GM19452 (cell line): ENCODE measurements at regions not wholly inside any gene's neighbourhood (a gene's known extent, or its start where the extent isn't known, plus 50 kb on each side); places are given as distances from the start of the nearest gene placed in this dataset.
"Not testable (repeated sequence)": the region's sequence is repeated elsewhere in the genome, so short reads cannot be mapped to it uniquely, and the experiment has no call there.

Experiments used
- ATAC-seq: cut with Tn5 transposase; IDR thresholded peaks from one replicate; pipeline ENCODE4 v1.9.1; 2021; ENCODE audit not compliant: unreplicated experiment

DNA sequence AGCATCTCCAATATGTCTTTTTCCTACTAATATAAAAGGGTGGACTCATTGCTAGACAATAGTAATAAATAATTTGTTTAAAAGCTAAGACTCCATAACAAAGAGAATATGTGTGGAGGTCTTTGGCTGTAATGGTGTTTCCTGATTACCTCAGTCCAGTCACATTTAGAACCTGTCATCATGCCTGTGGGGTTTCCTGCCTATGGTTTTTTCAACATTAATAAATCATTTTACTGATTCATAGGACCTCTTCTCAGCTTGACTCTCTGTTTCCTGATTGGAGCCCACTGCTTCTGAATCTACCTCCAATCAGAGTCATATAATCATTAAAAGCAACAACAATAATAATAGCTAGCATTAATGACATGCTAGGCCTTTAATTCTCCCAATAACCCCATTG, 52.4 kb upstream of the GNAI1 start:
- ATAC-seq: no peak

DNA sequence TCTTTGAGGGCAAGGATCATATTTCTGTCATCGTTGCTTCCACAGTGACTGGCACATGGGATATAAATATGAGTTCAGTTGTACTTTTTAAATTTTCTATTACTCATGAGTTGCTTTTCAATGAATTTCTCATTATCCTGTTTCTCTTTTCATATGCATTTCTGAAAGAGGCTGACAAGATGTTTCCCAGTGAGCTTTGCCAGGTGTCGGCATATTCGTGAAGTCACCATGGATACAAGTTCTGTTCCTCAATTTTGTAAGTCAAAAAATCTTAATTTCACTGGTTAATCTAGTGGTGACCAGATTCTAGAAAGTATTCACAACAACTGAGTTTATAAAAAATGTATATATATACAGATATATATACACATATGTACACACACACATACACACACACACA, 55.7 kb upstream of the GNAI1 start:
- ATAC-seq: no peak

DNA sequence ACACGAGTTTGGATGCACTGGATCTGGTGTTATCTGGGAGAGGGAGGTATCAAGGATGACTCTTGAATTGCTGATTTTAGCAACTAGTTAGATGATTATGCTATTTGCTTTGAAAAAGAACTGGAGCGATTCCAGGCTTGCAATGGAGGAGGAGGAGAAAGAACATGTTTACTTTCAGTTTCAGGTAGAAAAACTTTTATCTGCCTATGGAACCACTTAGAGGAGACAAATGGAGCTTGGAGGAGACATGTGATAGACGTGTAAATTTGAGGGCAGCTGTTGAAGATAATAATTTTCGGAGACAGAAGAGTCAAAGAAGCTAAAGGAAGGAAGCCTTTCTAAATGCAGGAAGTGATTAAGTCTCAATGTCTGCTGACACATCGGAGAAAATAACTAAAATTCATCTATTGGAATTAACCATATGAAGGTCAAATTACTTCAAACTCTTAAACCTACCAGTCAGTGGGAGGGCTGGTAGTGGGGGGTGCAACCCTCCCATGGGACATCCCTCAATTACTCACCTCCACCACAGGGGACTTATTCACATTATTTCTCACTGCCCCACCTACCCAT, 56.4 kb upstream of the GNAI1 start:
- no peak for ATAC-seq

DNA sequence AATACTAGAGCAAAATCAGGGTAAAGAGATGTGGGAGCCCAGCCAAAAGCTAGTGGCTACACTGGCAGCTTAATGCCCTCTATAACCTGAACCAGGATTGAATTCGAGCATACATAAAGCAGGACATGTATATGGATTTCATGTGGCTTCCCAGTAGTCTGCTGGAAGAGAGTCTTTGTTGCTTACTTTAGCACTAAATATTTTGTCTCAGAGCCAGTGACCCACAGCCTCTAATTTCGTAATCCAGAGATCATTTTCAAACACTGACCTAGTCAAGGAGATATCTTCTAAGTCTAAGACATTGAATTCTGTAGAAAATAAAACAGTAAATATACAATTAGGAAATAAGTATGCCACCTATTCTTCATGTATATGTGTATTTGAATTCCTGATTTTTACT, 64.2 kb upstream of the GNAI1 start:
- no peak for ATAC-seq

DNA sequence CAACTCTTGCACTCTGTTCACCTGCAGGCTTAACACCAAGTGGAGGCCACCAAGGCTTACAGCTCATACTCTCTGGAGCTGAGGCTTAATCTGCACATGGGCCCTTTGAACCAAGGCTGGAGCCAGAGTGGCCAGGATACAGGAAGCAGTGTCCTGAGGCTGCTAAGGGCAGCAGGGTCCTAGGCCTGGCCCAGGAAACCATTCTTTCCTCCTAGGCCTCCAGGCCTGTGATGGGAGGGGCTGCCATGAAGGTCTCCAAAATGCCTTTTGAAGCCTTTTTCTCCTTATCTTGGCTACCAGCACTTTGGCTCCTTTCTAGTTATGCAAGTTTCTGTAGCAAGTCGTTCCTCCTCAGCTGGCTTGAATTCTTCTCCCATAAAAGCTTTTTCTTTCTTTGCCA, 68.0 kb upstream of the GNAI1 start:
- no peak for ATAC-seq

DNA sequence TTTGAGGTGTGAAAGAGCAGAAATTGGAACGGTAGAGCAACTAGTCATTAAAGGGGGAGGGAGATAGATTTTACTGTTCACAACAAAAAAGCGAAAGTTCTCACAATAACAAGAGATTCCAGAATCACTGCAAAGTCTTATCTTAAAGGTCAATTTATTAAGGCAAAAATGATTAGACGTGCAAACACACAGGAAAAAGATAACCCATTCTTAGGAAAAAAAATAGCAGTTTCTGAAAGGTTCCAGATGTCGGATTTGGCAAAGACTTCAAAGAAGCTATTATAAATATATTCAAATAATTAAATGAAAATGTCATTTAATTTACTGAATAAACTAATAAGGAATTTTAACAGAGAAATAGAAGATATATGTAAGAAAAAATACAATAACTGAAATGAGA, 70.8 kb upstream of the GNAI1 start:
- ATAC-seq: no peak

DNA sequence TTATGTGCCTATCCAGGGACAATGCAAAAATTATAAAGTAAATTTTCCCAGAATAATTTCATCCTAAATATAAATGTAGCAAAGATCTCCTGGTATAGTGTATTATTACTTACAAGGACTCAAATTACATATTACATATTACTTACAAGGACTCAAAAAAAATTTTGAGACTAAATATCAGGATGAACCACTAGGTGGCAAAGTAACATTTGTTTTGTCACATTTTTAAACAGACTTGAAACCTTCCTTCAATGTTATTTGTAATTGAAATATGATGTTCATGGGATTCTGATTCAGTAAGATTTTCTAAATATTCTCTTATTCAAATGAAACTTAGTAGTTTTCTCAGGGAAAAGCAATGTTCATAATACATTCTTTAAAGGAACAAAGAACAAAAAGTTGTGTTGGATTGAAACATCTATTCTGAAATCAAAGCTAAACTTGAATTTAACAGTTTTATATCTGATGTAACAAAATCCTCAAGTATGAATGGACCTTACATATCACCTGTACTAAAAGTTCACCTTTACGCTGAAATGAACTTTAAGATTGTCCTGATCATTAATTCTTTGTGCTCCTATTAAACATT, 74.3 kb upstream of the GNAI1 start:
- no peak for ATAC-seq

DNA sequence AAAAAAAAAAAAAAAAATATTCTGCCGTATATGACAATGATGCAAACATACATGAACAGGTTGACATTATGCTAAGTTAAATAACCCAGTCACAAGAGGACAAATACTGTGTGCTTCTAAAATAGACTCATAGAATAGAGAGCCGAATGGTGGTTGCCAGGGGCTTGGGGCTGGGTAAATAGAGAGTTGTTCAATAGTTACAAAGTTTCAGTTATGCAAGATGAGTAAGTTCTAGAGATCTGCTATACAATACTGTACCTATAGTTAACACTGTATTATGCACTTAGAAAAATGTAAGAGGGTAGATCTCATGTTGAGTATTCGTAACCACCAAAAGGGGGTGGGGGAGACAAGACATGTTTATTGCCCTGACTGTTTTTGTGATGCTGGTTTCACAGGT, 77.1 kb upstream of the GNAI1 start:
- ATAC-seq: no peak

DNA sequence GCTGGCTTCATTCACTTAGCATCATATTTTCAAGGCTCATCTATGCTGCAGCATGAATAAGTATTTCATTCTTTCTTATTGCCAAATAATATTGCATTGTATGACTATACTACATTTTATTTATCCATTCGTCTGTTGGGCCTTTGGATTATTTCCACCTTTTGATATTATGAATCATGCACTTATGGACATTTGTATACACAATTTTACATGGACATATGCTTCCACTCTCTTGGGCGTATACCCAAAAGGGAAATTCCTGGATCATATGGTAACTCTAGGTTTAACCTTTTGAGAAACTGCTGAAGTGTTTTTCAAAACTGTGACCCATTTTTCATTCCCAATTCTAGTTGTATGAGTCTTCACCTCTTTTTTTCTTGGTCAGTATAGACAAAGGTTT, 80.3 kb upstream of the GNAI1 start:
- no peak for ATAC-seq

DNA sequence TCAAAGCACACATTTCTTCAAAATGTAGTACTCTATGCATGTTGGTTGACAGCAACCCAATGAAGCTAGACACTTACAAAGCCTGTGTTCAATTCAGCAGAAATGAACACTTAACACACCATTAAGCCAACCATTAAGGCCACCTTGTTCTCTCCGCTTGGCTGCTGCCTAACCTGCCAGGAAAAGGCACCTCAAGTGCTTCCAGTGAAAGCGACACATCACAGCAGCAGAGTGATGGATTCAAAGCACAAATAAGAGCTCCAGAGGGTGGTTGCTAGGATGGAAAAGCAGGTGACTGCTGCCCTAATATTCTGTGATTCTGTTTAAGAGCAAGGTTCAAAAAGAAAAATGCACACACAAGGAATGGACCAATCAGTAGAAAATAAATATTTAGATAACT, 81.5 kb upstream of the GNAI1 start:
- ATAC-seq: no peak

DNA sequence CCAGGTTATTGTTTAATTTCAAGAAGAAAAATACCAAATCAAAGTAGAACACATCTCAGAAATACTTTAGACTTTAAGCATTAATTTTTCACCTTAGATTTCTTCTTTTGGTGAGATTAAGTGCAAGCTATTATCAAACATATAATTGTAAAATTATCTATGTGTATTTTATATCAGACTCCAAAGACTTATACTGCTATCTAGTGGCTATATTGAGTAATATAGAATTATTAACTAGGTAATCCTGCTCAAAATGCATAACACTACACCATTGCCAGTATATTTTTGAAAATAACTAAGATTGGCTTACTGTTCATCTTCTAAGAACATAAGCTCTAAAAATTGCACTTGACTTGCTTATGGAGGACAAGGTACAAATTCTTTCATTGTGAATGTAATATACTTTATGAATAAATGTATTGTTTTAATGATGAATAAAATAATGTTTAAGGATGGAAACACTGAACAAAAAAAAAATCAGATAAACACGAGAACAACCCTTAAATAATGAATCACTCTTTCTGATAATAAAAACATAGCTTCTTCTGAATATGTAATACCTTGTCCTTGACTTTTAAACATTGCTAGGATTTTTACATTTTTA, 86.7 kb upstream of the GNAI1 start:
- no peak for ATAC-seq

DNA sequence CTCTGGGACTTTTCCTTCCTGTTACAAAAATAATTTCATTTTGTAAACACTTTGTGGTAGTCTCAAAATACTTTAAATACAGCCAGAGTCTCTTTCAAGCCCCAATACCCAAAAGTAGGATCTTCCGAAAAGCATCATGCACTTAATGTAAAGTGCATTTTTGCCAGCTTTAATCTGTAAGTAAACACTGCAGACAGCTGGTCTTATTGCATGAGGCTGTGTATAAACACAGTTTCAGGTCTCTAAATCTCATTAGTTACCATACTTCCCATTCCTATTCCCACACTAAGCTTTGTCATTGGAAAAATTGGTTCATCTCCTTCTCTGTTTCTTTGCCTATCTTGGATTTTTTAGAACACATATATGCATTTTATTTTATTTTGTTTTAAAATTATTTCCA, 87.6 kb upstream of the GNAI1 start:
- ATAC-seq: no peak

DNA sequence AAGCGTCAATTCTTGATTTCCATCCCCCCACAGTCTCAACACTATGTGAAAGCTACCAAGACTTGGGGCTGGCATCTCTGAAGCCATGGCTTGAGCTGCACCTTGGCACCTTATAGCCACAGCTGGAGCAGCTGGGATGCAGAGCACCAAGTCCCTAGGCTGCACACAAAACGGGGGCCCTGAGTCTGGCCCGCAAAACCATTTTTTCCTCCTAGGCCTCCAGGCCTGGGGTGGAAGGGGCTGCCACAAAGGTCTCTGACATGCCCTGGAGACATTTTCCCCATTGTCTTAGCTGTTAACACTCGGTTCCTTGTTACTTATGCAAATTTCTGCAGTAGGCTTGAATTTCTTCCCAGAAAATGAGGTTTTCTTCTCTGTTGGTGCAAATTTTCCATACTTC, 89.8 kb upstream of the GNAI1 start:
- ATAC-seq: no peak

DNA sequence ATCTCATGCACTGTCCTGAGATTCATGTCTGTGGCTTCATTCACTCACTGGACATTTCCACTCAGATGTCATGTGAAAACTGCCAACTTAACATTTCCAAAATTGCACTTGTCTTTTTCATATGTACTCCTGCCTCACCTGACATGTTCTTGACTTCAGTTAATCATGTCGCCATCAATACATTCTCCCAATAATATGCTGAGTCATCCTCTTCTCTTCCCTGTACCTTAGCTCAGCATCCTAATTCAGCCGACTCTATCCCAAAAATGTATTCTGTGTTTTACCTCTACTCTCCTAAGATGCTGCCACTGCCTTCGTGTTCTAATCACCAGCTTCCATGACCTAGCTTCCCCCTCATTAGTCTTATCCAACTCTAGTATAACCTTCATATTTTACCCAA, 93.9 kb upstream of the GNAI1 start:
- ATAC-seq: no peak

DNA sequence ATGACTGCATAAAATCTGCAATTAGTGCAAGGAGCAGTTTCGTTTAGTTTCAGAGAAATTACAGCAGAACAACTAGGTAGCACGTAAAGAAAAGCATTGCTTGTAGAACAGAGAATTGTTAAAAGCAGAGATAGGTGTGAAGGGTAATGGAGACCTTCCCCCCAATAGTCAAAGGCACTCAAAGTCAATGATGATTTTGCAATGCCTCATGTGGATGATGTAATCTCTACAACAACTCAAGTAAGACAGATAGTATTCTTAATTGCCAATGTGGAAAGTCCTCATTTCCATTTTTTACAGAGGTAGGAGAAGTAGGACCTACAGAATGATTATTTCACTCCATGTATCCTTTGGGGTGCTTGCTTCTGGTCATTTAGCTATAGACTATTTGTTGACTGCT, 94.3 kb upstream of the GNAI1 start:
- no peak for ATAC-seq

DNA sequence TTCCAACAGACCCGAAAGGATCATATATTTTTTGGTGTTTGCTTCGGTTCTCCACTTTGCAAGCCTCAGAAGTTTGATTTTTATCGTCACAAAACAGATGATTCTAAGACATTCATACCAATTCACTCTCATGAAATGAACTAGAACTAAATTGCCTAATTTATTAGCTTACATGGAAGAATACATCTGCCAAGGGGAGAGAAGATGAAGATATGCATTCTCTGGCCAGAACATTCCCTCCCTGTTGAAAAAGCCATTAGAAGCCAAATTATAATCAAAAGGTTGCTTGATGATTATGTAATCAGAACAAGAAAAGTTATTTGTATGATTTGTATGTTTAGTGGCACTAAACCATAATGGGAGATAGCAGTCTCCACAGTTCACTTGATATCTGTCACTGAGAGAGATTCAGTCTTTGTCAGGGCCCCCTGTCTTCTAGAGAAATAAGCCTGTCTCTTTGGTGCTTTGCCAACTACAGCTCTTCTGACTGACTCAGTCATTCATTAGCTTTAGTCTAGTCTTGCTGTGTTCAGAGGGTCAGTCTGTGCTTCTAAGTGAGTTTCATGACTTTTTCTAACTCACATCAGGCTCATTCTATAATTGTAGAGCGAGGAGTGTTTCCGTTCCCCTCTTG, 95.3 kb upstream of the GNAI1 start:
- no peak for ATAC-seq

DNA sequence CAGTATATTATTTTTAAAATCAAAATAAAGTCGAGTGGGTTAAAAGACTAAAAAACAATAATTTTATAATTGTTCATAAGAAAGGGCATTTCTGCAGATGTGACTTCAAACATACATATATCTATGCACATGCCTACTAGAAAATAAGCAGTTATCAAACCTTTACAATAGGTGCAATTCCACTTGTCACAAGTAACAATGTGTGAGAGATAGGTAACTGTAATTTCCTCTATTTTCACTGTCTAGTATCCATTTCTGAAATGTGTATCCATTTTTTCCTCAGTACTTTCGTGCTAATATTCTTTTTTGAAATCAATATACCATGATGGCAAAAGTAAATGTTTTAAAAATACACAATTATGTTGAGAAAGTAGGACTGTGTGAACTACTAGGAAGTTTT, 96.9 kb upstream of the GNAI1 start:
- ATAC-seq: no peak

DNA sequence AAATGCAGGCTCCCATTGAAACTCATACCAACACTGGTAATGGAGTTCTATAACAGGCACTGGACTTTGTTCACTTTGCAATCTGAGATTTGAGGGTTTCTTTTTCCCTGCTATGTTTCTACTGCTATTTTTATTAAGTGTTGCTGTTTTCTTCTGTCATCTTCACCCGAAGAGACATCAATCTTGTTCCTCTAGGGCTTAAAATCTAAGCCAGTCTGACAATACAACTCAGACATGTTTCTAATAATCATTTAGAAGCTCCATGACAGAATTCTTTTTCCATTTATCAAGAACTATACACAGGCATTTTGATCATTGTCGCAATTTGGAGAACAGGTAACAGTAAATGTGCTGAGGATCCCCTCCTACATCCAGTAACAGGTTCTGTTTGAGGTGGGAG, 98.5 kb upstream of the GNAI1 start:
- ATAC-seq: no peak

DNA sequence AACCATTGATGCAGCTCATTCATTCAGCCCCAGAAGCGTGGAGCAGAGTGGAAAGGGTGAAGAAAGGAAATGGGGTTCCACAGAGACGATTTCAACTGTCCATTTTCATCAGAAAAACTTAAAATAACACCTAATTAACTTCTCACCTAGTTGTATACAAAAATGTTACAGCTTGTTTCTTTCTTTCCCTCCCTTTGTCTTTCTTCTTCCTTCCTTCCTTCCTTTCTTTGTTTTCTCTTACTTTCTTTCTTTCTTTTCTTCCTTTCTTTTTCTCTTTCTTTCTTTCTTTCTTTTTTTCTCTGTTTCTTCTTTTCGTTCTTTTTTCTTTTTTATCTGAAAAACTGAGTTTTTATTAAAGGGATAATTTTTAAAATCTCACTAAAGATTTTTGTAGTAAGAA, 105.9 kb upstream of the GNAI1 start:
- ATAC-seq: no peak

DNA sequence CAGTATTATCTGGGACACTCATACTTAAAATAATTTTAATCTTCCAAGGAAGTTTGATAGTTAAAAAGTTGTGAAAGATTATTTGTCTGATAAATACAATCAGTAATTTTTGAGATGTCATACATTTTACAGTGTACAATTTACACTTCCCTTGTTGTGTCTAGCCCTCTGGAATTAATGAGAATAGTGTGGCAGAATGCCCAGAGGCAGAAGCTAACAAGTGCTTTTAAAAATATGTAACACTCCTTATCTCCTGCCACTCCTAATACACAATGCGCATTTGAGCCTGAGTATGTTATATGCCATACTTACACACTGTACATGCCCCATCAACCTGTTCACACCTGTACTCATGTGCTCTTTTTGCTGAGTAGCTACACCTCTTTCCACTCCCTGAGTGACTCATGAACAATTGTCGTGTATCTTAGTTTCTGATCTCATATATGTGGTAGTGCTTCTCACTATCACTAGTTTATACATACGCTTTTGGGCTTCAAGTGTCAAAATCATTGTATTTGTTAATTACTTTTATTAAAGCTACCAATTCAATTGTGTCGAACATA, 106.9 kb upstream of the GNAI1 start:
- no peak for ATAC-seq

DNA sequence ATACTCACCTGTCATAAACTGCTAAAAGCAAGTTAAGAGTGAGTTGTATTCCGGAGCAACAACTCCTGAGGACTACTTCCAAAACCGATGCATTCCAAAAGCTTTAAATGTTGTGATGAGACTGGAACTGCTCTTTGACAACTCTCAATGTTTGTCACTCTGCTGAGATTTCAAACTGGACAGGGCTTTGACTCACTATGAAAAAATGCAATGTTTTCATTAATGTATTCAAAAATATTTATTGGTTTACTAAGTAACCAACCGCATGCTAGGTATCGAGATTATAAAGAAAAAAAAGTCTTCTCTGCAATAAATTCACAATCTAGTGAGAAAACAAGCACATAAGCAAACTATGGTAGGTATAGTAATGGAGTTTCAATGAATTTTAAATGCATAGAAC, 107.9 kb upstream of the GNAI1 start:
- ATAC-seq: no peak

DNA sequence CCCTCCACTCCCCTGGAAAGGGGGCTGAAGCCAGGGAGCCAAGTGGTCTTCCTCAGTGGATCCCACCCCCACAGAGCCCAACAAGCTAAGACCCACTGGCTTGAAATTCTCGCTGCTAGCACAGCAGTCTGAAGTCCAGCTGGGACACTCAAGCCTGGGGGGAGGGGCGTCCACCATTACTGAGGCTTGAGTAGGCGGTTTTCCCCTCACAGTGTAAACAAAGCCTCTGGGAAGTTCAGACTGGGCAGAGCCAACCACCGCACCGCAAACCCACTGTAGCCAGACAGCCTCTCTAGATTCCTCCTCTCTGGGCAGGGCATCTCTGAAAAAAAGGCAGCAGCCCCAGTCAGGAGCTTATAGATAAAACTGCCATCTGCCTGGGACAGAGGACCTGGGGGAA, 114.4 kb upstream of the GNAI1 start:
- ATAC-seq: not testable (repeated sequence)
